ENCODE measurements at regions not wholly inside any gene's neighbourhood (a gene's known extent, or its start where the extent isn't known, plus 50 kb on each side); places are given as distances from the start of the nearest gene placed in this dataset.

DNA sequence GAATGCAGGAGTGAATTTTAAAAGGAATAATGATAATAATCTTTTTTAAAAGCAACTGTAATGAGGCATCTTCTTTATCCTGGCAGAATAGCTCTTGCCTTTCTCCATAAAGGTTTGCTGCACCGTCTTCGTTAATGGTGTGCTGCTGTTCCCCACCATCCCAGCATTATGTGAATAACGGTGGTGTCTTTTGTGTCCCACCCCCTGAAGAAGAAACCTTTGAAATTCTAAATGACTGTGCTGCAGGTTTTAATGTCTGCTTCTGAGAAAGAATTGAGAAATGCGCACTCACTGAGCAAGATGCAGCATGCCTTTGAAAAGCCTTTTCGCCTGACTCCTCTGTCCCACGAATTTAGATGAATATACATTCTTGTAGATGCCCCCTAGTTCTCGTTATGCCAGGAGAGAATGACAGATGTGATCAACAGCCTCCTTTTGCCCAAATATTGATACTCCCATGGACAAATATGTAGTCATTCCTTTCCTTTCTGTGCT, 246.1 kb upstream of the ZNF462 start:
- TF ChIP-seq, protein P1, sequence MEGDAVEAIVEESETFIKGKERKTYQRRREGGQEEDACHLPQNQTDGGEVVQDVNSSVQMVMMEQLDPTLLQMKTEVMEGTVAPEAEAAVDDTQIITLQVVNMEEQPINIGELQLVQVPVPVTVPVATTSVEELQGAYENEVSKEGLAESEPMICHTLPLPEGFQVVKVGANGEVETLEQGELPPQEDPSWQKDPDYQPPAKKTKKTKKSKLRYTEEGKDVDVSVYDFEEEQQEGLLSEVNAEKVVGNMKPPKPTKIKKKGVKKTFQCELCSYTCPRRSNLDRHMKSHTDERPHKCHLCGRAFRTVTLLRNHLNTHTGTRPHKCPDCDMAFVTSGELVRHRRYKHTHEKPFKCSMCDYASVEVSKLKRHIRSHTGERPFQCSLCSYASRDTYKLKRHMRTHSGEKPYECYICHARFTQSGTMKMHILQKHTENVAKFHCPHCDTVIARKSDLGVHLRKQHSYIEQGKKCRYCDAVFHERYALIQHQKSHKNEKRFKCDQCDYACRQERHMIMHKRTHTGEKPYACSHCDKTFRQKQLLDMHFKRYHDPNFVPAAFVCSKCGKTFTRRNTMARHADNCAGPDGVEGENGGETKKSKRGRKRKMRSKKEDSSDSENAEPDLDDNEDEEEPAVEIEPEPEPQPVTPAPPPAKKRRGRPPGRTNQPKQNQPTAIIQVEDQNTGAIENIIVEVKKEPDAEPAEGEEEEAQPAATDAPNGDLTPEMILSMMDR (IDR thresholded peaks at IDR 0.05; ENCODE audit: borderline replicate concordance, extremely low read depth, low read length, poor library complexity, severe bottlenecking), result no peak
- TF ChIP-seq EZH2 (IDR thresholded peaks at IDR 0.05; ENCODE audit: borderline replicate concordance, low read depth, low read length, severe bottlenecking), result no peak

Data from DND-41 (cell line).